C4-2B (cell line): ENCODE measurements at regions not wholly inside any gene's neighbourhood (a gene's known extent, or its start where the extent isn't known, plus 50 kb on each side); places are given as distances from the start of the nearest gene placed in this dataset.

Experiments
- ZFX ChIP-seq: fragments of 450-650 bp; IDR thresholded peaks from 2 replicates; pipeline ENCODE4 v1.6.1; 2017
- TF ChIP-seq, protein P1 (sequence below): fragments of 450-650 bp; conservative IDR thresholded peaks from 2 replicates; pipeline ENCODE4 v1.5.1; 2017; ENCODE audit warnings: mild to moderate bottlenecking

DNA sequence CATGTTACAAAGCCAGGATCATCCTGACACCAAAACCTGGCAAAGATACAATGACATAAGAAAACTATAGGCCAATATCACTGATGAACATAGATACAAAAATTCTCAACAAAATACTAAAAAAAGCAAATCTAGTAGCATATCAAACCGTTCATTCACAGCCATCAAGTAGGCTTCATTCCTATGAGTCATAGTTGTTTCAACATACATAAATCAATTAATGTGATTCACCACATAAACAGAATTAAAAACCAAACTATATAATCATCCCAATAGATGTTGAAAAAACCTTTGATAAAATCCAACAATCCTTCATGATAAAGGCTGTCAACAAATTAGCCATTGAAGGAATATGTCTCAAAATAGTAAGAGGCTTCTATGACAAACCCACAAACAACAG lies 1007.2 kb upstream of the RAG2 start:
- TF ChIP-seq, protein P1, sequence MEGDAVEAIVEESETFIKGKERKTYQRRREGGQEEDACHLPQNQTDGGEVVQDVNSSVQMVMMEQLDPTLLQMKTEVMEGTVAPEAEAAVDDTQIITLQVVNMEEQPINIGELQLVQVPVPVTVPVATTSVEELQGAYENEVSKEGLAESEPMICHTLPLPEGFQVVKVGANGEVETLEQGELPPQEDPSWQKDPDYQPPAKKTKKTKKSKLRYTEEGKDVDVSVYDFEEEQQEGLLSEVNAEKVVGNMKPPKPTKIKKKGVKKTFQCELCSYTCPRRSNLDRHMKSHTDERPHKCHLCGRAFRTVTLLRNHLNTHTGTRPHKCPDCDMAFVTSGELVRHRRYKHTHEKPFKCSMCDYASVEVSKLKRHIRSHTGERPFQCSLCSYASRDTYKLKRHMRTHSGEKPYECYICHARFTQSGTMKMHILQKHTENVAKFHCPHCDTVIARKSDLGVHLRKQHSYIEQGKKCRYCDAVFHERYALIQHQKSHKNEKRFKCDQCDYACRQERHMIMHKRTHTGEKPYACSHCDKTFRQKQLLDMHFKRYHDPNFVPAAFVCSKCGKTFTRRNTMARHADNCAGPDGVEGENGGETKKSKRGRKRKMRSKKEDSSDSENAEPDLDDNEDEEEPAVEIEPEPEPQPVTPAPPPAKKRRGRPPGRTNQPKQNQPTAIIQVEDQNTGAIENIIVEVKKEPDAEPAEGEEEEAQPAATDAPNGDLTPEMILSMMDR = no peak
- no peak for TF ChIP-seq ZFX
